ENCODE measurements at regions not wholly inside any gene's neighbourhood (a gene's known extent, or its start where the extent isn't known, plus 50 kb on each side); places are given as distances from the start of the nearest gene placed in this dataset.

GRCh38 chr12:94705676-94706075 is 55.3 kb upstream of the TMCC3 start:
- TF ChIP-seq CTCF (IDR thresholded peaks at IDR 0.05) (no peak), POLR2A (IDR thresholded peaks at IDR 0.05) (no peak)
